Transverse colon (tissue), 4 donors: ENCODE measurements at regions not wholly inside any gene's neighbourhood (a gene's known extent, or its start where the extent isn't known, plus 50 kb on each side); places are given as distances from the start of the nearest gene placed in this dataset.
"Not testable (repeated sequence)": the region's sequence is repeated elsewhere in the genome, so short reads cannot be mapped to it uniquely, and the experiment has no call there.

Experiments
- DNase-seq: peaks from one replicate; pipeline ENCODE4 v3.0.0-alpha.2; 2019
- H3K27ac ChIP-seq, 4 donors: fragments of 200-600 bp; sonication (generic); 2 replicates each; pipeline ENCODE4 v1.5.1; 2016 to 2018; ENCODE audit warnings: inconsistent platforms in 4 of 4
- H3K27me3 ChIP-seq: fragments of 200-600 bp; sonication (generic); 2 replicates; pipeline ENCODE4 v1.5.1; 2017; ENCODE audit warnings: inconsistent platforms
- H3K36me3 ChIP-seq, 4 donors: fragments of 200-600 bp; sonication (generic); 2 replicates each; pipeline ENCODE4 v1.5.1; 2017 to 2019; ENCODE audit warnings: inconsistent platforms in 4 of 4
- H3K4me1 ChIP-seq, 4 donors: fragments of 200-600 bp; sonication (generic); 2 replicates each; pipeline ENCODE4 v1.5.1; 2017 to 2020; ENCODE audit warnings: inconsistent platforms in 4 of 4
- H3K4me3 ChIP-seq, 4 donors: fragments of 200-600 bp; sonication (generic); 1 replicate in 1 of 4; 2 replicates in 3 of 4; pipeline versions ENCODE4 v1.5.1 to v1.6.1; 2017 to 2019; ENCODE audit warnings: inconsistent platforms in 4 of 4
- H3K9me3 ChIP-seq, 2 donors: fragments of 200-600 bp; sonication (generic); 2 replicates each; pipeline ENCODE4 v1.5.1; 2017 to 2019; ENCODE audit warnings: inconsistent platforms in 2 of 2
- CTCF ChIP-seq, 5 experiments: fragments of 200-600 bp in 3 of 5; fragments of 450-650 bp in 2 of 5; sonication (generic) in 3 of 5; IDR thresholded peaks; 1 replicate in 2 of 5; 2 replicates in 3 of 5; pipeline ENCODE4 v1.5.1; 2016 to 2017; ENCODE audit warnings: antibody characterized with exemption in 5 of 5, inconsistent platforms in 3 of 5, mild to moderate bottlenecking in 2 of 5, moderate library complexity in 1 of 5
- EP300 ChIP-seq: sonication (generic); formaldehyde crosslinking; IDR thresholded peaks from one replicate; pipeline ENCODE4 v1.6.1; 2017; ENCODE audit warnings: antibody characterized with exemption, low read depth
- POLR2A ChIP-seq: fragments of 450-650 bp; IDR thresholded peaks from one replicate; pipeline ENCODE4 v1.6.1; 2016; ENCODE audit warnings: antibody characterized with exemption, mild to moderate bottlenecking, moderate library complexity
- POLR2AphosphoS5 ChIP-seq, 3 donors: sonication (generic); formaldehyde crosslinking; IDR thresholded peaks; one replicate each; pipeline ENCODE4 v1.6.1; 2016; ENCODE audit warnings: antibody characterized with exemption in 3 of 3
- WGBS, 2 donors: methylation state at CpG; one replicate each; pipeline ENCODE4 v1.1.5; 2018; ENCODE audit warnings: low coverage in 1 of 2; 5-methylcytosine and 5-hydroxymethylcytosine counted together
- in situ Hi-C, 4 donors: fragments of 200-750 bp; cut with MboI; loops; one replicate each; pipeline versions ENCODE4 v1.15.0 to v1.15.1; 2017; ENCODE audit warnings: low sequenced_read_pairs in 3 of 4, low pct_ligation_motif_present in 1 of 4, low pct_unique_long_range_greater_than_20kb in 1 of 4
- intact Hi-C: fragments of 100-400 bp; cut with DNase I; formaldehyde crosslinking; loops from one replicate; pipeline ENCODE4 v1.15.1; 2023; ENCODE audit warnings: low total_unique reads

GRCh38 chr1:228668553-228669241, 66.6 kb upstream of the RHOU start:
- no peak overlapping the region for H3K4me3 ChIP-seq
- no peak for DNase-seq
- TF ChIP-seq CTCF (IDR thresholded peaks at IDR 0.05) (no peak), POLR2A (no peak), POLR2AphosphoS5 (IDR thresholded peaks at IDR 0.05) (no peak), EP300 (no peak)
- H3K36me3 ChIP-seq, result no peaks in the 10 kb centered on the region
- no peaks in the 10 kb centered on the region for H3K27me3 ChIP-seq
- in situ Hi-C loops, result no loop called here
- H3K4me1 ChIP-seq, result peaks cover 0 to 5% (median 0%) of the 10 kb centered on the region in 4 donors
- H3K9me3 ChIP-seq, result no peaks in the 10 kb centered on the region
- H3K27ac ChIP-seq, result no peak overlapping the region
- WGBS, 2 donors, result 80 to 82% methylated on average over 1 to 5 of the region's 5 CpGs
- intact Hi-C loops, result loop anchor here (10.0 kb wide), 1 partner anchor 586 kb away; no protein-coding TSS in a partner anchor

DNA sequence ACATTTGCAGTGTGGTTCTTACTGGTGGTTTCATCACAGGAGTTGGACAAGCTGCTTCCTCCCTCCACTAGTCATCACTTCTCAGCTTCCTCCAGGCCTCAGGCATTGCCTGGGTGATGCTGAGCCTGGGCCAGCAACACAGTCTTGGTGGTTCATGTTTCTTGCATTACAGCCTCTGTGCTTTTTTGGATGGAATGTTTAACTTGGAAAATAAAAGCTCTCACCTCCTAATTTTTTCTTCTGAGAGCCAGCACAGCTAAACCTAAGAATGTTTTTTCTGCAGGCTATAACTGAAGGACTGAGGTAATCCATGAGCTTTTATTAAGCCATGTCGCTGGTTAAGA, 66.1 kb upstream of the RHOU start:
- intact Hi-C loops, result loop anchor here (10.0 kb wide), 1 partner anchor 586 kb away; no protein-coding TSS in a partner anchor
- Histone ChIP-seq H3K27me3 (no peaks in the 10 kb centered on the region), H3K9me3 (no peaks in the 10 kb centered on the region), H3K27ac (no peak overlapping the region), H3K4me3 (no peak overlapping the region), H3K36me3 (no peaks in the 10 kb centered on the region), H3K4me1 (peaks cover 0 to 4% (median 0%) of the 10 kb centered on the region in 4 donors)
- TF ChIP-seq CTCF (IDR thresholded peaks at IDR 0.05) (no peak), POLR2A (no peak), POLR2AphosphoS5 (IDR thresholded peaks at IDR 0.05) (no peak), EP300 (no peak)
- no peak for DNase-seq
- in situ Hi-C loops, result no loop called here
- 92 to 100% methylated on average over 1 of the region's 1 CpG for WGBS, 2 donors

DNA sequence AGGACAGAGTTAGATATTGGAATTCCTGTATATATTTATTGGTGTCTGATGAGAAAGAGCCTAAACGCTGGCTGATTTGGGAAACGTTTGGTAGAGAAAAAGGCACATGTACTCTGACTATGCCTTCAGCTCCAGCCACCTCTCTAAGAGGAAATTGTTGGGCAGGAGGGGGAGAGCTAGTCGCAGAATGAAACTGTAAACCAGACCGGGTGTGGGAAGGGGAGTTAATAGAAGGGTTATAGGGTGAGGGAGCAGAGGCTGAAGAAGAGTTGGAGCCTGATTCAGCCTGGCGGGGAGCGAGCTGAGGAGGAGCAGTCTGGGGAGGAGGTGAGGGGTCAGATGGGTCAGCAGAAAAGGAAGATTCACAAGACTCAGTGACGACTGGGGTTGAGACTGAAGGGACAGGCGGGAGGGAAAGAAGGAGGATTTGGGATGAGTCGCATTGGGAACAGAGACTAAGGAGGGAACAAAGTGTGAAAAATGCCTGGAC, 54.2 kb upstream of the RHOU start:
- H3K36me3 ChIP-seq, H3K9me3 ChIP-seq, H3K4me3 ChIP-seq, in situ Hi-C loops, DNase-seq, H3K4me1 ChIP-seq, H3K27ac ChIP-seq: not testable (repeated sequence)
- peaks cover 14% of the 10 kb centered on the region for H3K27me3 ChIP-seq
- intact Hi-C loops, result loop anchor here (10.0 kb wide), 1 partner anchor 794 kb away; no protein-coding TSS in a partner anchor
- WGBS, 2 donors, result 62 to 70% methylated on average over 9 of the region's 9 CpGs

GRCh38 chr1:228683428-228683827, 51.9 kb upstream of the RHOU start:
- Histone ChIP-seq H3K4me3 (no peak overlapping the region), H3K4me1 (no peaks in the 10 kb centered on the region), H3K27ac (no peak overlapping the region), H3K36me3 (no peaks in the 10 kb centered on the region), H3K27me3 (peaks cover 14% of the 10 kb centered on the region), H3K9me3 (no peaks in the 10 kb centered on the region)
- WGBS, 2 donors, result 89% methylated on average over 3 of the region's 3 CpGs
- in situ Hi-C loops, result no loop called here
- DNase-seq, result no peak
- intact Hi-C loops, result loop anchor here (10.0 kb wide), 1 partner anchor 791 kb away; no protein-coding TSS in a partner anchor
- TF ChIP-seq POLR2A (no peak), CTCF (IDR thresholded peaks at IDR 0.05) (no peak), EP300 (no peak)
